ENCODE measurements at regions not wholly inside any gene's neighbourhood (a gene's known extent, or its start where the extent isn't known, plus 50 kb on each side); places are given as distances from the start of the nearest gene placed in this dataset.
A peak's percentile ranks its signal among the peaks of the same experiment; 100 is the strongest.

DNA sequence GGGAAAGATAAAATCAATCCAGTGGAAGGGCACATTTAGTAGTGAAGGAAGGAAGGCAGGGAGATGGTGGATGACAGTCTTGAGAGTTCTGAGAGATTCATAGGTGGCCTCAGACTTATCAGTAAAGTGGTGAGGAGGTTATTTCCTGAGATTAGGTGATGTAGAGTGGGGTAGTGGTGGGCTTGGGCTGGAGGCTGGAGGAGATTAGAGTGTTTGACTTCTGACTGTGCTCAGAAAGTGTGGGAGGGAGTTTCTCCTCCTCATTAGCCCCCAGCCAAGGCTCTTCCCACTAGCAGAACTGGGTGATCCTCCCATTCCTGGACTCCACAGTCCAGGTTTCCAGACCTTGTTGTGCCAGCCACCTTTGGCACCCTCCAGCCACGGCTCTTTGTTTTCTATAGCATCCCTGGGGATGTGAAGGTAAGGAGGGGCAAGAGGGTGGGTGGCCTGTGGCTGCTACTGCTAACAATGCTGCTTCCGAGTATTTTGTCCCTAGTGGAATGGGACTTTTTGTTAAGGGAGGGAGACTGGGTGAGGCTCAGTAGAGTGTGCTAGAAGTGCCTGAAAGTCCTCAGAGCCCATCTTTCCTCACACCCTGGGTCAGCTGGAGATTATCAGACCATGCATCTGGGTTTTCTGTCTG lies 94.4 kb downstream of the ADRB2 start:
- Histone ChIP-seq H3K27ac (ENCODE audit: low read depth, low read length) (no peak overlapping the region), H3K4me1 (ENCODE audit: control insufficient read depth, insufficient read depth, low read length) (no peaks in the 10 kb centered on the region), H3K4me3 (ENCODE audit: low read length) (no peak overlapping the region), H3K36me3 (ENCODE audit: control insufficient read depth, insufficient read depth, low read length) (no peaks in the 10 kb centered on the region), H3K9me3 (ENCODE audit: control insufficient read depth, low read length) (peaks cover 20% of the 10 kb centered on the region), H3K9ac (ENCODE audit: extremely low read depth, low read length, poor library complexity, severe bottlenecking) (no peak overlapping the region), H3K27me3 (ENCODE audit: control insufficient read depth, insufficient read depth, low read length, poor library complexity, severe bottlenecking) (peaks cover 9% of the 10 kb centered on the region)
- H3K4me3 Mint-ChIP-seq, result no peak overlapping the region
- H3K27me3 Mint-ChIP-seq (ENCODE audit: insufficient read depth), result peaks cover 36% of the 10 kb centered on the region
- no peaks in the 10 kb centered on the region for H3K9me3 Mint-ChIP-seq
- H3K4me1 Mint-ChIP-seq, result peaks cover 11% of the 10 kb centered on the region
- no peaks in the 10 kb centered on the region for H3K36me3 Mint-ChIP-seq (ENCODE audit: low read depth)
- DNase-seq, result peak; percentile 30
- H3K27ac Mint-ChIP-seq, result no peak overlapping the region
- TF ChIP-seq, protein P1, sequence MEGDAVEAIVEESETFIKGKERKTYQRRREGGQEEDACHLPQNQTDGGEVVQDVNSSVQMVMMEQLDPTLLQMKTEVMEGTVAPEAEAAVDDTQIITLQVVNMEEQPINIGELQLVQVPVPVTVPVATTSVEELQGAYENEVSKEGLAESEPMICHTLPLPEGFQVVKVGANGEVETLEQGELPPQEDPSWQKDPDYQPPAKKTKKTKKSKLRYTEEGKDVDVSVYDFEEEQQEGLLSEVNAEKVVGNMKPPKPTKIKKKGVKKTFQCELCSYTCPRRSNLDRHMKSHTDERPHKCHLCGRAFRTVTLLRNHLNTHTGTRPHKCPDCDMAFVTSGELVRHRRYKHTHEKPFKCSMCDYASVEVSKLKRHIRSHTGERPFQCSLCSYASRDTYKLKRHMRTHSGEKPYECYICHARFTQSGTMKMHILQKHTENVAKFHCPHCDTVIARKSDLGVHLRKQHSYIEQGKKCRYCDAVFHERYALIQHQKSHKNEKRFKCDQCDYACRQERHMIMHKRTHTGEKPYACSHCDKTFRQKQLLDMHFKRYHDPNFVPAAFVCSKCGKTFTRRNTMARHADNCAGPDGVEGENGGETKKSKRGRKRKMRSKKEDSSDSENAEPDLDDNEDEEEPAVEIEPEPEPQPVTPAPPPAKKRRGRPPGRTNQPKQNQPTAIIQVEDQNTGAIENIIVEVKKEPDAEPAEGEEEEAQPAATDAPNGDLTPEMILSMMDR (conservative IDR thresholded peaks at IDR 0.05), result no peak
- 80 to 93% methylated on average over 2 of the region's 2 CpGs for WGBS, 2 experiments (ENCODE audit: insufficient coverage in 1 of 2, insufficient read length in 1 of 2)

DNA sequence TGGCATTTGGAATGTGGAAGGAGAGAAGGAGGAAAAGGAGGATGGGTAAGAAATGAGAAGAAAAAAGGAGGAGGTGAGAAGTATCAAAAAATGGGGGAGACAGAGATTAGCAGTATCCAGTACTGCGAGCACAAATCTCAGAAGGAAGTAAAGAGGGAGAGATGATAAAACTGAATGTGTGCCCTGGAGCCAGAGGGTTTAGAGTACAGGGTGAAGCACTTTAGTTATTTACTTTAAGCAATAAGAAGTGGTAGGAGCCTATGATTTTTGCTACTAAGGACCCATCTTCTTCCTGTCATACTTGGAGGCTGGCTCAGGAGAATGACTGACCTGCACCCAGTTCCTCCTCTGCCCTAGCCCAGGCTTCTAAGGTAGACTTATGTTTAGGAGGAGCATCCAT lies 94.9 kb downstream of the ADRB2 start:
- Mint-ChIP-seq H3K9me3 (no peaks in the 10 kb centered on the region), H3K36me3 (ENCODE audit: low read depth) (no peaks in the 10 kb centered on the region), H3K4me3 (no peak overlapping the region), H3K4me1 (peaks cover 11% of the 10 kb centered on the region), H3K27me3 (ENCODE audit: insufficient read depth) (peaks cover 33% of the 10 kb centered on the region), H3K27ac (no peak overlapping the region)
- no peaks in the 10 kb centered on the region for H3K4me1 ChIP-seq (ENCODE audit: control insufficient read depth, insufficient read depth, low read length)
- H3K4me3 ChIP-seq (ENCODE audit: low read length), result no peak overlapping the region
- H3K27me3 ChIP-seq (ENCODE audit: control insufficient read depth, insufficient read depth, low read length, poor library complexity, severe bottlenecking), result peaks cover 9% of the 10 kb centered on the region
- no peaks in the 10 kb centered on the region for H3K36me3 ChIP-seq (ENCODE audit: control insufficient read depth, insufficient read depth, low read length)
- TF ChIP-seq, protein P1 (conservative IDR thresholded peaks at IDR 0.05), result no peak
- peaks cover 20% of the 10 kb centered on the region for H3K9me3 ChIP-seq (ENCODE audit: control insufficient read depth, low read length)
- 92 to 95% methylated on average over 1 of the region's 1 CpG for WGBS, 2 experiments (ENCODE audit: insufficient coverage in 1 of 2, insufficient read length in 1 of 2)
- DNase-seq, result peak; percentile 22
- H3K9ac ChIP-seq (ENCODE audit: extremely low read depth, low read length, poor library complexity, severe bottlenecking), result no peak overlapping the region
- no peak overlapping the region for H3K27ac ChIP-seq (ENCODE audit: low read depth, low read length)

DNA sequence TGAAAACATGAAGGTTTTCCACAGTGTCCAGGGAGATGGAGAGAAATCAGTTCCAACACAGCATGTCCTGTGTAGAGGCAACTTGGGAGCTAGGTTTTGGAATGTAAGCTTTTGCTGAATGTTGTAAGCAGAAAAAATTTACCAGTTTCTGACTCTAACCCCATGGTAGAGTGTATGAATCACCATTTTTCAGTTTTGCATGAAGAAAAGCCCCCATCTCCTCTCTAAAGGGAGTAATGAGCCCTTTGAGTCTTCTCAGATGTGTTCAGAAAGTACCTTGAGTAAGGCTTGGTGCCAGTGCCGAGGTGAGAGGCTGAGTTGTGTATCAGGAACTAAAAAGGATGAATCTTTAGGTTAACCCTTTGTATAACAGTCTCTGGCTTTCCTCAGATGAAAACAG lies 96.2 kb downstream of the ADRB2 start:
- TF ChIP-seq, protein P1 (conservative IDR thresholded peaks at IDR 0.05), result no peak
- Histone ChIP-seq H3K4me1 (ENCODE audit: control insufficient read depth, insufficient read depth, low read length) (no peaks in the 10 kb centered on the region), H3K36me3 (ENCODE audit: control insufficient read depth, insufficient read depth, low read length) (no peaks in the 10 kb centered on the region), H3K9me3 (ENCODE audit: control insufficient read depth, low read length) (peaks cover 20% of the 10 kb centered on the region), H3K9ac (ENCODE audit: extremely low read depth, low read length, poor library complexity, severe bottlenecking) (no peak overlapping the region), H3K27me3 (ENCODE audit: control insufficient read depth, insufficient read depth, low read length, poor library complexity, severe bottlenecking) (no peaks in the 10 kb centered on the region), H3K27ac (ENCODE audit: low read depth, low read length) (no peak overlapping the region), H3K4me3 (ENCODE audit: low read length) (no peak overlapping the region)
- H3K27ac Mint-ChIP-seq, result no peak overlapping the region
- peaks cover 11% of the 10 kb centered on the region for H3K4me1 Mint-ChIP-seq
- H3K36me3 Mint-ChIP-seq (ENCODE audit: low read depth), result no peaks in the 10 kb centered on the region
- H3K4me3 Mint-ChIP-seq, result no peak overlapping the region
- no peaks in the 10 kb centered on the region for H3K9me3 Mint-ChIP-seq
- H3K27me3 Mint-ChIP-seq (ENCODE audit: insufficient read depth), result peaks cover 24% of the 10 kb centered on the region
- 71% methylated on average over 1 of the region's 1 CpG; no CpG with 5 or more reads in 1 of the 2 experiments for WGBS, 2 experiments (ENCODE audit: insufficient coverage in 1 of 2, insufficient read length in 1 of 2)
- peak; percentile 10 for DNase-seq
